ENCODE measurements at regions not wholly inside any gene's neighbourhood (a gene's known extent, or its start where the extent isn't known, plus 50 kb on each side); places are given as distances from the start of the nearest gene placed in this dataset.
A peak's percentile ranks its signal among the peaks of the same experiment; 100 is the strongest.
"Not testable (repeated sequence)": the region's sequence is repeated elsewhere in the genome, so short reads cannot be mapped to it uniquely, and the experiment has no call there.

DNA sequence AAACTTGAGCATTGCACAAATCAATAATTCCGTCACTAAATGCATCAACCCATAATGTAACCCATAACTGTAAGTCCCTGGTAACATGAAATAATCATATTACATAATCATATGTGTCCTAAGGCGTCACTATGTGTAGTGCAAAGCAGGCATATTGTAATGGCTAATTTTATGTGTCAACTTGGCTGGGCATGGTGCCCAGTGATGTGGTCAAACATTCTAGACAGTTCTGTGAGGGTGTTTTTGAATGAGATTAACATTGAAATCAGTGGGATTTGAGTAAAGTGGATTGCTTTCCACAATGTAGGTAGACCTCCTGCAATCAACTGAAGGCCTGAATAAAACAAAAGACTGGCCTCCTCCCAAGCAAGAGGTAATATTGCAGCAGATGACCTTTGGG, 794.4 kb upstream of the ACO1 start:
- TF ChIP-seq EZH2 (IDR thresholded peaks at IDR 0.05; ENCODE audit: low read length), result no peak
- dilution Hi-C loops (cut with MboI; ENCODE audit: extremely low pct_ligation_motif_present, low sequenced_read_pairs), result no loop called here
- Histone ChIP-seq H3K27ac (ENCODE audit: control insufficient read depth, insufficient read depth, low read length) (peak overlapping the region; percentile 94), H3K36me3 (ENCODE audit: control insufficient read depth in 2 of 2, extremely low read depth in 1 of 2, insufficient read depth in 2 of 2, low read length in 2 of 2) (no peaks in the 10 kb centered on the region), H4K20me1 (ENCODE audit: control insufficient read depth, extremely low read depth, insufficient read depth, low read length) (no peaks in the 10 kb centered on the region), H3K79me2 (ENCODE audit: control insufficient read depth, insufficient read depth, low read length) (no peaks in the 10 kb centered on the region), H3K4me2 (ENCODE audit: control insufficient read depth, extremely low read depth, insufficient read depth, low read depth, low read length) (no peak overlapping the region), H3K9ac (ENCODE audit: control insufficient read depth, extremely low read depth, insufficient read depth, low read length) (no peak overlapping the region), H3K9me1 (ENCODE audit: control insufficient read depth, extremely low read depth, insufficient read depth, low read length) (no peaks in the 10 kb centered on the region), H3K4me1 (ENCODE audit: control insufficient read depth, extremely low read depth, insufficient read depth, low read length) (peaks cover 33% of the 10 kb centered on the region), H3K9me3 (ENCODE audit: control insufficient read depth, low read depth, low read length) (no peaks in the 10 kb centered on the region), H3K27me3 (ENCODE audit: control insufficient read depth, extremely low read depth, insufficient read depth, low read length) (no peaks in the 10 kb centered on the region), H3K4me3 (ENCODE audit: control insufficient read depth in 2 of 3, extremely low read depth in 1 of 3, insufficient read depth in 2 of 3, low read depth in 1 of 3, low read length in 3 of 3) (no peak overlapping the region), H2AFZ (ENCODE audit: control insufficient read depth, low read length) (peak overlapping the region; percentile 23)
- DNase-seq (ENCODE audit: low read depth, low spot score) (no peak), FAIRE-seq (no peak)

DNA sequence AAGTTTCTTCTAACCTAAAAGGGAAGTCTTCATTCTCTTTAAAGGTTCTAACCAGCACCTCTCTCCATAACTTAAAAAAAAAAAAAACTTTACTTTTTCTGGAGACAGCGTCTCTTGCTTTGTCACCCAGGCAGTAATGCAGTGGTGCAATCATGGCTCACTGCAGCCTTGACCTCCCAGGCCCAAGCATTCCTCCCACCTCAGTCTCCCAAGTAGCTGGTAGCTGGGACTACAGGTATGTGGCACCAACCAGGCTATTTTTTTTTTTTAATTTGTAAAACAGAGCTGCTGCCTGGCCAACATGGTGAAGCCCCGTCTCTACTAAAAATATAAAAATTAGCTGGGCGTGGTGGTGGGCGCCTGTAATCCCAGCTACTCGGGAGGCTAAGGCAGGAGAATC, 787.4 kb upstream of the ACO1 start:
- H3K79me2 ChIP-seq (ENCODE audit: control insufficient read depth, insufficient read depth, low read length); H3K27ac ChIP-seq (ENCODE audit: control insufficient read depth, insufficient read depth, low read length); H3K9me3 ChIP-seq (ENCODE audit: control insufficient read depth, low read depth, low read length); H2AFZ ChIP-seq (ENCODE audit: control insufficient read depth, low read length); DNase-seq (ENCODE audit: low read depth, low spot score); H3K4me2 ChIP-seq (ENCODE audit: control insufficient read depth, extremely low read depth, insufficient read depth, low read depth, low read length); H3K36me3 ChIP-seq (ENCODE audit: control insufficient read depth in 2 of 2, extremely low read depth in 1 of 2, insufficient read depth in 2 of 2, low read length in 2 of 2); H3K9ac ChIP-seq (ENCODE audit: control insufficient read depth, extremely low read depth, insufficient read depth, low read length); FAIRE-seq; H3K9me1 ChIP-seq (ENCODE audit: control insufficient read depth, extremely low read depth, insufficient read depth, low read length); H3K27me3 ChIP-seq (ENCODE audit: control insufficient read depth, extremely low read depth, insufficient read depth, low read length); H3K4me3 ChIP-seq (ENCODE audit: control insufficient read depth in 2 of 3, extremely low read depth in 1 of 3, insufficient read depth in 2 of 3, low read depth in 1 of 3, low read length in 3 of 3); H4K20me1 ChIP-seq (ENCODE audit: control insufficient read depth, extremely low read depth, insufficient read depth, low read length); dilution Hi-C loops (cut with MboI; ENCODE audit: extremely low pct_ligation_motif_present, low sequenced_read_pairs): not testable (repeated sequence)
- H3K4me1 ChIP-seq (ENCODE audit: control insufficient read depth, extremely low read depth, insufficient read depth, low read length), result peaks cover 10% of the 10 kb centered on the region

DNA sequence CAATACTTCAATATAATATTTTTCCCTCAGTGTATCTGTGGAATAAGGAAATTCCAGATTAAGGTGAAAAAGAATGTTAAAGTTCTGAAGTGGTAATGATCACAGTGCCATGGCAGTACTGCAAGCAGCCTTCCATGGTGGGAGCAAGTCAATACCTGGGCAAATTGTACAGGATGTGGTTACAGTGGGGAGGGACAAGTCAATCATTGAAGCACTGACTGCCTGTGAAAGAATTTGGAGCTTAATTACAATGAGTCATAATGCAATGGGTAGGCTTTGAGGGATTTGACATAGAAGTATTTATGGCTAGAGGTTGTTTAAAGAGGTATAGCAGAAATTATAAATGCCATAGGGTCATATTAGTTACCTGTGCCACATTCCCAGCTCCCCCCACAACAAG, 786.5 kb upstream of the ACO1 start:
- Histone ChIP-seq H4K20me1 (ENCODE audit: control insufficient read depth, extremely low read depth, insufficient read depth, low read length) (no peaks in the 10 kb centered on the region), H3K36me3 (ENCODE audit: control insufficient read depth in 2 of 2, extremely low read depth in 1 of 2, insufficient read depth in 2 of 2, low read length in 2 of 2) (no peaks in the 10 kb centered on the region), H3K27ac (ENCODE audit: control insufficient read depth, insufficient read depth, low read length) (peak overlapping the region; percentile 73), H3K4me1 (ENCODE audit: control insufficient read depth, extremely low read depth, insufficient read depth, low read length) (peaks cover 10% of the 10 kb centered on the region), H3K27me3 (ENCODE audit: control insufficient read depth, extremely low read depth, insufficient read depth, low read length) (no peaks in the 10 kb centered on the region), H3K9ac (ENCODE audit: control insufficient read depth, extremely low read depth, insufficient read depth, low read length) (no peak overlapping the region), H3K9me3 (ENCODE audit: control insufficient read depth, low read depth, low read length) (no peaks in the 10 kb centered on the region), H3K4me2 (ENCODE audit: control insufficient read depth, extremely low read depth, insufficient read depth, low read depth, low read length) (peak overlapping the region; percentile 46), H3K79me2 (ENCODE audit: control insufficient read depth, insufficient read depth, low read length) (no peaks in the 10 kb centered on the region), H3K4me3 (ENCODE audit: control insufficient read depth in 2 of 3, extremely low read depth in 1 of 3, insufficient read depth in 2 of 3, low read depth in 1 of 3, low read length in 3 of 3) (no peak overlapping the region), H3K9me1 (ENCODE audit: control insufficient read depth, extremely low read depth, insufficient read depth, low read length) (no peaks in the 10 kb centered on the region), H2AFZ (ENCODE audit: control insufficient read depth, low read length) (no peak overlapping the region)
- FAIRE-seq (peak; percentile 97), DNase-seq (ENCODE audit: low read depth, low spot score) (no peak)
- dilution Hi-C loops (cut with MboI; ENCODE audit: extremely low pct_ligation_motif_present, low sequenced_read_pairs), result no loop called here
- TF ChIP-seq, protein P1, sequence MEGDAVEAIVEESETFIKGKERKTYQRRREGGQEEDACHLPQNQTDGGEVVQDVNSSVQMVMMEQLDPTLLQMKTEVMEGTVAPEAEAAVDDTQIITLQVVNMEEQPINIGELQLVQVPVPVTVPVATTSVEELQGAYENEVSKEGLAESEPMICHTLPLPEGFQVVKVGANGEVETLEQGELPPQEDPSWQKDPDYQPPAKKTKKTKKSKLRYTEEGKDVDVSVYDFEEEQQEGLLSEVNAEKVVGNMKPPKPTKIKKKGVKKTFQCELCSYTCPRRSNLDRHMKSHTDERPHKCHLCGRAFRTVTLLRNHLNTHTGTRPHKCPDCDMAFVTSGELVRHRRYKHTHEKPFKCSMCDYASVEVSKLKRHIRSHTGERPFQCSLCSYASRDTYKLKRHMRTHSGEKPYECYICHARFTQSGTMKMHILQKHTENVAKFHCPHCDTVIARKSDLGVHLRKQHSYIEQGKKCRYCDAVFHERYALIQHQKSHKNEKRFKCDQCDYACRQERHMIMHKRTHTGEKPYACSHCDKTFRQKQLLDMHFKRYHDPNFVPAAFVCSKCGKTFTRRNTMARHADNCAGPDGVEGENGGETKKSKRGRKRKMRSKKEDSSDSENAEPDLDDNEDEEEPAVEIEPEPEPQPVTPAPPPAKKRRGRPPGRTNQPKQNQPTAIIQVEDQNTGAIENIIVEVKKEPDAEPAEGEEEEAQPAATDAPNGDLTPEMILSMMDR (optimal IDR thresholded peaks at IDR 0.05 in 1 of 3, IDR thresholded peaks at IDR 0.05 in 1 of 3, conservative IDR thresholded peaks at IDR 0.05 in 1 of 3; ENCODE audit: extremely low read depth in 1 of 3, insufficient read depth in 2 of 3, low read length in 3 of 3), result no peak
- no peak for TF ChIP-seq EZH2 (IDR thresholded peaks at IDR 0.05; ENCODE audit: low read length)

Data from keratinocyte (primary cell).